Immature natural killer cell (primary cell): ENCODE measurements at regions not wholly inside any gene's neighbourhood (a gene's known extent, or its start where the extent isn't known, plus 50 kb on each side); places are given as distances from the start of the nearest gene placed in this dataset.

Experiments
- DNase-seq, 3 donors: peaks; one replicate each; pipeline ENCODE4 v3.0.0; 2022; ENCODE audit warnings: mixed read lengths in 1 of 3
- H3K27ac Mint-ChIP-seq, 6 donors: one replicate each; pipeline ENCODE4 v1.8.0; 2020; ENCODE audit warnings: mixed read lengths in 6 of 6, mild to moderate bottlenecking in 5 of 6, inconsistent platforms in 4 of 6, moderate library complexity in 3 of 6
- H3K27me3 Mint-ChIP-seq, 3 donors: one replicate each; pipeline ENCODE4 v1.8.0; 2020 to 2021; ENCODE audit warnings: low read depth in 3 of 3, mild to moderate bottlenecking in 3 of 3, mixed read lengths in 3 of 3, moderate library complexity in 3 of 3, inconsistent platforms in 1 of 3
- H3K36me3 Mint-ChIP-seq, 3 donors: one replicate each; pipeline ENCODE4 v1.8.0; 2020; ENCODE audit warnings: mixed read lengths in 3 of 3, inconsistent platforms in 2 of 3, mild to moderate bottlenecking in 2 of 3
- H3K4me1 Mint-ChIP-seq, 2 donors: one replicate each; pipeline ENCODE4 v1.8.0; 2020; ENCODE audit warnings: inconsistent platforms in 2 of 2, mild to moderate bottlenecking in 2 of 2, mixed read lengths in 2 of 2, moderate library complexity in 1 of 2
- H3K4me3 Mint-ChIP-seq, 5 donors: one replicate each; pipeline ENCODE4 v1.8.0; 2020; ENCODE audit warnings: mild to moderate bottlenecking in 5 of 5, mixed read lengths in 5 of 5, inconsistent platforms in 3 of 5, moderate library complexity in 3 of 5
- H3K9me3 Mint-ChIP-seq, 6 donors: one replicate each; pipeline ENCODE4 v1.8.0; 2020; ENCODE audit warnings: mild to moderate bottlenecking in 6 of 6, mixed read lengths in 6 of 6, inconsistent platforms in 4 of 6, moderate library complexity in 3 of 6

DNA sequence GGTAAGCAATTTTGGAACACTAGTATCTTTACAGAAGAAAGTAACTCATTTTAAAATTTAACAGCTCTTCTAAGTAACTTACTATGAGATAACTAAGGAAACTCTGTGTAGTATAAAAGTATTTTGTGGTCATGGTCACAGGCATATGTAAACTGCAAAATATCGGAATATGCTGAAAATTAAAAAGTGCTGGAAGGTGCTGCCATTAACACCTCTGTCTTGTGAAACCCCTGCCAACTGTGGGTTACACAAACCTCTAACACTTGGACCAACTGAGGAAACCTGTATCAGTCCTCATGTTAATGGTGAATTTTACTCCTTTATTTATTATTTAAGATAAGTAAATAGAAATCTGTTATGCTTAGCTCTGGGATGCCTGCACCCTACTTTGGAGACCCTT, 206.7 kb downstream of the LACC1 start:
- peaks cover 0 to 9% (median 0%) of the 10 kb centered on the region in 3 donors for H3K36me3 Mint-ChIP-seq
- H3K4me1 Mint-ChIP-seq: peaks cover 36 to 60% of the 10 kb centered on the region in 2 donors
- H3K27ac Mint-ChIP-seq: peak overlapping the region in 1 of 6 donors; percentile 35
- H3K9me3 Mint-ChIP-seq: peaks cover 0 to 2% (median 0%) of the 10 kb centered on the region in 6 donors
- H3K27me3 Mint-ChIP-seq: peaks cover 0 to 3% (median 0%) of the 10 kb centered on the region in 3 donors
- peak; percentile 33 to 53 (median 33) for DNase-seq
- peak overlapping the region in 1 of 5 donors; percentile 24 for H3K4me3 Mint-ChIP-seq

- H3K4me3 Mint-ChIP-seq: no peak overlapping the region
Measured at GRCh38 chr13:44088411-44088810, 208.7 kb downstream of the LACC1 start.

GRCh38 chr13:44088991-44089413, 209.3 kb downstream of the LACC1 start:
- no peaks in the 10 kb centered on the region for H3K9me3 Mint-ChIP-seq
- peak overlapping the region; percentile 50 to 85 (median 81) for H3K27ac Mint-ChIP-seq
- H3K36me3 Mint-ChIP-seq: peaks cover 0 to 4% (median 0%) of the 10 kb centered on the region in 3 donors
- DNase-seq: peak; percentile 34 to 46 (median 39)
- peaks cover 39 to 71% of the 10 kb centered on the region in 2 donors for H3K4me1 Mint-ChIP-seq
- peak overlapping the region in 4 of 5 donors; percentile 2 to 52 (median 34) for H3K4me3 Mint-ChIP-seq
- peaks cover 0 to 3% (median 2%) of the 10 kb centered on the region in 3 donors for H3K27me3 Mint-ChIP-seq

More at GRCh38 chr13:44088411-44088810, 208.7 kb downstream of the LACC1 start:
- Mint-ChIP-seq H3K36me3 (peaks cover 0 to 4% (median 0%) of the 10 kb centered on the region in 3 donors), H3K9me3 (no peaks in the 10 kb centered on the region), H3K27ac (peak overlapping the region in 5 of 6 donors; percentile 1 to 85 (median 45)), H3K4me1 (peaks cover 39 to 71% of the 10 kb centered on the region in 2 donors), H3K27me3 (peaks cover 0 to 3% (median 0%) of the 10 kb centered on the region in 3 donors)
- DNase-seq: no peak

- peak overlapping the region; percentile 50 to 85 (median 78) for H3K27ac Mint-ChIP-seq
- DNase-seq: peak; percentile 12 to 19 (median 18)
- H3K36me3 Mint-ChIP-seq: peaks cover 0 to 4% (median 0%) of the 10 kb centered on the region in 3 donors
Measured at GRCh38 chr13:44089452-44089851, 209.7 kb downstream of the LACC1 start.

GRCh38 chr13:44092078-44092970, 212.6 kb downstream of the LACC1 start:
- Mint-ChIP-seq H3K27me3 (peaks cover 2 to 5% (median 3%) of the 10 kb centered on the region in 3 donors), H3K27ac (peak overlapping the region in 1 of 6 donors; percentile 24), H3K36me3 (peaks cover 0 to 4% (median 0%) of the 10 kb centered on the region in 3 donors), H3K4me3 (no peak overlapping the region), H3K9me3 (no peaks in the 10 kb centered on the region), H3K4me1 (peaks cover 33 to 44% of the 10 kb centered on the region in 2 donors)
- DNase-seq: no peak

More at GRCh38 chr13:44089452-44089851, 209.7 kb downstream of the LACC1 start:
- no peaks in the 10 kb centered on the region for H3K9me3 Mint-ChIP-seq
- H3K4me1 Mint-ChIP-seq: peaks cover 39 to 71% of the 10 kb centered on the region in 2 donors
- peaks cover 2 to 3% (median 2%) of the 10 kb centered on the region in 3 donors for H3K27me3 Mint-ChIP-seq
- peak overlapping the region in 4 of 5 donors; percentile 23 to 52 (median 34) for H3K4me3 Mint-ChIP-seq

DNA sequence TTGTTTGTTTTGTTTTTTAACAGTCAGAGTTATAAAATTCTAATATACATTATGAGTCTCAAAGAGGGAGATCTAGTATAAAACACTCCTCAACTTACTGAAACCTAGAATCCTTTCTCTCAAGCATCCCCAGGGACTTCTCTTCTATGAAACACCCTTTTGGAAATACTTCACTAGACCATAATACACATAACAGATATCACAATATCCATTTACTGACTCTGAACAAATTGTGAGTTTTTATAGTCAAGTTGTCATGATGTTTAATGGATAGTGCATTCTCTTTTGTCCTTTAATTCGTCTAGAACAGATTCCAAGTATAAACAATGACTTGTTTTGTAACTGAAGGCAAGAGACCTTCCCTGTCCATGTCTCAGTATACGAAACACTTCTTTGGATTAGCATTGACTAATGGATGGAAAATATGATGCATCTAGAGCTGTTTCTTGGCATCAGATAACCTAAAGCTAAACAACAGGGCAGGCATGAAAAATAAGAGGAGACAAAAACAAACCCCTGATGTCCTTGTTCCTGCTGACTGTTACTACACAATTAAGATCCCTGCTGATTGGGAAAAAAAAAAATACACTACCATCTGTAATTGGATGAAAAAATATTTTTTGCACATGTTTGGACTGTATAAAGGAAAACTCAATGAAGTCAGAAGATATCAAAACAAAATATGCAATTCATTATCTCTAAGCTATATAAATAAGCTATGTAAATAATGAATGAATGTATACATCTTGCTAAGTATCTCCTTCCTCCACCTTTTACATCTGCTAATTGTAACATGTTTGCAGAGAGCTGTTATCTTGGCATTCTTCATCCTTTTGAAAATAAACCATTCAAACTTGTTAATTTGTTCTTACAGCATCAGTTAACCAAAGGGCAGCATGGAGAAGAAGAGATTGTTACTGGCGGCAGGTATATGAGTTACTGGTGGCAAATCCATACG, 214.2 kb downstream of the LACC1 start:
- Mint-ChIP-seq H3K27ac (no peak overlapping the region), H3K9me3 (no peaks in the 10 kb centered on the region), H3K4me1 (peaks cover 17 to 28% of the 10 kb centered on the region in 2 donors), H3K27me3 (peaks cover 1 to 5% (median 2%) of the 10 kb centered on the region in 3 donors), H3K4me3 (no peak overlapping the region), H3K36me3 (peaks cover 0 to 4% (median 0%) of the 10 kb centered on the region in 3 donors)
- DNase-seq: no peak

DNA sequence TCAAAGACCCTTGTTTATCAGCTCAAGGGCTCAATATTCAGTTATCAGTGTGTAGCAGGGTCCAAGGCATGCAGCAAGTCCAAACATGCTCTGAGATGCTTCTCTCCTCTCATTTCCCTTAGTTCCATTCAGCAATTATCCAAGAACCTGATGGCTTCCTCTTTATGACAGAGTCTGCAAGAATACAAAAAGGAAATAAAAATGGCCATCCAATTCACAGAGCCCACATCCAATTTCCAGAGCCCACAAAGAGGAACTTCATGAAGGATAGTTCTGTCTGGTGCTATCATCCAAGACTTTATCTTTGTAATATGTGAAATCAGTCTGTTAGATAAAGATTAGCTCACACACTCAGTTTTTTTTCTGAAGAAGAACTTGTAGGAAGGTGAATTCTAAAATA, 217.2 kb downstream of the LACC1 start:
- H3K36me3 Mint-ChIP-seq: peaks cover 0 to 8% (median 2%) of the 10 kb centered on the region in 3 donors
- no peak overlapping the region for H3K27ac Mint-ChIP-seq
- H3K4me1 Mint-ChIP-seq: peaks cover 3 to 7% of the 10 kb centered on the region in 2 donors
- no peak overlapping the region for H3K4me3 Mint-ChIP-seq
- peaks cover 0 to 5% (median 2%) of the 10 kb centered on the region in 3 donors for H3K27me3 Mint-ChIP-seq
- peaks cover 2 to 8% (median 3%) of the 10 kb centered on the region in 6 donors for H3K9me3 Mint-ChIP-seq
- no peak for DNase-seq

DNA sequence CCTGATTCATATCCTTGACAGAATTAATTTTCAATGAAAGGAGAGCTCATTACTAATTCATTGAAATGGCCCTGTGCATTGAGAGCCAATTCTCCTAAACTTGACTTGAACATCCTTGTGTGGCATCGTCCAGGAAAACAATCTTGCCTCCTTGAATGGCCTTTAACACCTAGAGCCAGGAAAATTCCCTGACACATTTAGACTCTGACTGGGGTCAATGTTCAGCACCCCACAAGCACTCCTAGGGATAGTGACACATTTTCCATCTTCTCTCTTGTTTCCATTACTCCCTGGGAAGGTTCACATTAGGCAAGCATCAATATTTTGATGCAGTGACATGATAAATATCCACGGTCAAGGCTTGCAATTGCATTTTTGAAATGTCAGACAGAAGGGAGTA, 218.9 kb downstream of the LACC1 start:
- peaks cover 0 to 4% (median 3%) of the 10 kb centered on the region in 3 donors for H3K36me3 Mint-ChIP-seq
- no peaks in the 10 kb centered on the region for H3K4me1 Mint-ChIP-seq
- peaks cover 0 to 5% (median under 1%) of the 10 kb centered on the region in 3 donors for H3K27me3 Mint-ChIP-seq
- H3K4me3 Mint-ChIP-seq: no peak overlapping the region
- DNase-seq: no peak
- H3K9me3 Mint-ChIP-seq: peaks cover 3 to 12% (median 4%) of the 10 kb centered on the region in 6 donors
- no peak overlapping the region for H3K27ac Mint-ChIP-seq

- no peaks in the 10 kb centered on the region for H3K4me1 Mint-ChIP-seq
- H3K36me3 Mint-ChIP-seq: peaks cover 0 to 9% (median 3%) of the 10 kb centered on the region in 3 donors
- H3K4me3 Mint-ChIP-seq: no peak overlapping the region
- H3K27ac Mint-ChIP-seq: no peak overlapping the region
- H3K9me3 Mint-ChIP-seq: peaks cover 3 to 12% (median 4%) of the 10 kb centered on the region in 6 donors
- H3K27me3 Mint-ChIP-seq: peaks cover 0 to 2% (median 0%) of the 10 kb centered on the region in 3 donors
- no peak for DNase-seq
Measured at GRCh38 chr13:44101347-44102083, 221.8 kb downstream of the LACC1 start.

GRCh38 chr13:44103429-44104196, 223.9 kb downstream of the LACC1 start:
- Mint-ChIP-seq H3K27me3 (peaks cover 0 to 2% (median 0%) of the 10 kb centered on the region in 3 donors), H3K9me3 (peaks cover 3 to 12% (median 4%) of the 10 kb centered on the region in 6 donors), H3K4me1 (no peaks in the 10 kb centered on the region), H3K36me3 (peaks cover 0 to 9% (median 3%) of the 10 kb centered on the region in 3 donors), H3K4me3 (no peak overlapping the region), H3K27ac (no peak overlapping the region)
- DNase-seq: no peak

DNA sequence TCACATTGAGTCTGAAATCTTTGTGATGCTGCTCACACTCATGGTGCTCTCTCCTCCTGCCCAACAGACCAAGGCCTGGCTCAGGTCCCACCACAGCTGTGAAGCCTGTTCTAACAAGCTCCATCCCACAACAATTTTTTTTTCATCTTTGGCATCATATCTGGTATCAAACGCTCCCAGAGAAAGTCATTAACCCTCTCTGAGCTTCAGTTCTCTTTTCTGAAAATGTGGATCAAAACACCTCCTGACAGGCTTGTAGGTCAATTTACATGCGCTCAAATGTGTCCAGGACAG, 224.4 kb downstream of the LACC1 start:
- Mint-ChIP-seq H3K27ac (no peak overlapping the region), H3K4me1 (no peaks in the 10 kb centered on the region), H3K4me3 (no peak overlapping the region), H3K27me3 (peaks cover 0 to 2% (median 0%) of the 10 kb centered on the region in 3 donors), H3K9me3 (peaks cover 3 to 12% (median 4%) of the 10 kb centered on the region in 6 donors), H3K36me3 (peaks cover 0 to 9% (median 3%) of the 10 kb centered on the region in 3 donors)
- no peak for DNase-seq

GRCh38 chr13:44104969-44105368, 225.3 kb downstream of the LACC1 start:
- Mint-ChIP-seq H3K27me3 (peaks cover 0 to 2% (median 0%) of the 10 kb centered on the region in 3 donors), H3K36me3 (peaks cover 0 to 6% (median 3%) of the 10 kb centered on the region in 3 donors), H3K4me3 (no peak overlapping the region), H3K4me1 (no peaks in the 10 kb centered on the region), H3K27ac (no peak overlapping the region), H3K9me3 (peaks cover 3 to 10% (median 4%) of the 10 kb centered on the region in 6 donors)
- DNase-seq: no peak
